NCI-H524 treated with DMSO at 0.1 percent for 48 hours (cell line): ENCODE measurements at regions not wholly inside any gene's neighbourhood (a gene's known extent, or its start where the extent isn't known, plus 50 kb on each side); places are given as distances from the start of the nearest gene placed in this dataset.

Experiments
- DNase-seq: peaks from one replicate; lab custom pipeline; 2025; lab: John Stamatoyannopoulos, UW

- no peak for DNase-seq
These were observed 261.7 kb downstream of the GPD2 start for GRCh38 chr2:156697906-156698305.

- no peak for DNase-seq
These were observed 264.5 kb downstream of the GPD2 start for GRCh38 chr2:156700681-156701080.

- DNase-seq = no peak
These were observed 266.4 kb downstream of the GPD2 start for GRCh38 chr2:156702541-156702940.

GRCh38 chr2:156703642-156704041 lies 267.5 kb downstream of the GPD2 start:
- no peak for DNase-seq

GRCh38 chr2:156704132-156704531 lies 268.0 kb downstream of the GPD2 start:
- no peak for DNase-seq

GRCh38 chr2:156704617-156705016 lies 268.4 kb downstream of the GPD2 start:
- DNase-seq = no peak

- DNase-seq = no peak
These were observed 270.4 kb downstream of the GPD2 start for GRCh38 chr2:156706576-156706975.

GRCh38 chr2:156708051-156708450 lies 271.9 kb downstream of the GPD2 start:
- no peak for DNase-seq

- DNase-seq = no peak
These were observed 272.9 kb downstream of the GPD2 start for GRCh38 chr2:156709091-156709490.

- DNase-seq = no peak
These were observed 282.9 kb downstream of the GPD2 start for GRCh38 chr2:156719036-156719435.

- no peak for DNase-seq
These were observed 291.7 kb downstream of the GPD2 start for GRCh38 chr2:156727867-156728266.

- DNase-seq = no peak
These were observed 292.1 kb downstream of the GPD2 start for GRCh38 chr2:156728328-156728727.

- no peak for DNase-seq
These were observed 295.3 kb downstream of the GPD2 start for GRCh38 chr2:156731506-156731905.

- DNase-seq = no peak
These were observed 300.8 kb downstream of the GPD2 start for GRCh38 chr2:156736950-156737349.

- no peak for DNase-seq
These were observed 303.1 kb downstream of the GPD2 start for GRCh38 chr2:156739301-156739700.

- no peak for DNase-seq
These were observed 309.4 kb downstream of the GPD2 start for GRCh38 chr2:156745619-156746018.

- DNase-seq = no peak
These were observed 312.0 kb downstream of the GPD2 start for GRCh38 chr2:156748221-156748620.

- DNase-seq = no peak
These were observed 315.9 kb downstream of the GPD2 start for GRCh38 chr2:156752042-156752441.

- no peak for DNase-seq
These were observed 317.6 kb downstream of the GPD2 start for GRCh38 chr2:156753766-156754165.

GRCh38 chr2:156756516-156756915 lies 320.3 kb downstream of the GPD2 start:
- no peak for DNase-seq

- no peak for DNase-seq
These were observed 327.0 kb downstream of the GPD2 start for GRCh38 chr2:156763174-156763573.

- DNase-seq = no peak
These were observed 328.9 kb downstream of the GPD2 start for GRCh38 chr2:156765043-156765442.

- no peak for DNase-seq
These were observed 329.3 kb downstream of the GPD2 start for GRCh38 chr2:156765450-156765849.

GRCh38 chr2:156769802-156770201 lies 333.6 kb downstream of the GPD2 start:
- DNase-seq = no peak

- no peak for DNase-seq
These were observed 342.7 kb downstream of the GPD2 start for GRCh38 chr2:156778916-156779315.
